GM21390 (cell line): ENCODE measurements at regions not wholly inside any gene's neighbourhood (a gene's known extent, or its start where the extent isn't known, plus 50 kb on each side); places are given as distances from the start of the nearest gene placed in this dataset.

Source experiments
- ATAC-seq: cut with Tn5 transposase; IDR thresholded peaks from one replicate; pipeline ENCODE4 v1.9.1; 2021; ENCODE audit not compliant: unreplicated experiment

DNA sequence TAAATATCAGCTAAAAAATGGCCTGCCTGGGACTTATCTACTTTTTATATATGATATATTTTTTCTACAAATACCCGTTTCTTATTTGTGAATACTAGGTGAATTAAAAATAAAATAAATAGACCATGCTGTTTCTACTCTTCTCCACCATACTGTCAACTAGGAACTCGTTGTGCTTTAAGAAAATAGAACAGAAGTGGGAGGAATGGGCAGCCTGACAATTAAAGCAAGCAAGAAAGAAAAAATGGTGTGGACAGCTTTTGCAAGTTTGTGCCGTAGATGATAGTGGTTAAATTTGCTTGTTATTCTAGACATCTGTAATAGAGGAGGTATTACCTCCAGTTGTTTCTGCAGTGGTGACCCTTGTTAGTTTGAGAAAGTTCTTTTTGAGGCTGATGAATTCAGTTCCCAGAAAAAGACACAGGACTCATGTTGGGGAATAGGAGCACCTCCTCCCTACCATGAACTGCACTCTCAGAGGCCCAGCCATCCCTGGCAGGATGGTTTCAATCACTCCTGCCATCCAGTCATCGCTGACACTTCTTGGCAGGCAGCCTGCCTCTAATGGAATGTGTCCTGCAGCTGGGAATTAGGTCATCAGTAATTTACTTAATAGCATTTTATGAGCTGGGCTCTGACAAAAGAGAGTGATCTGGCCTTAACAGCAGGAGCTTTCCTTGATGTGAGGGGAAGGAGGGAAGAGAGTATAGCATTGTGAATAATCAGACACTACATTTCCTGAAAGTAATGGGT is 105.0 kb upstream of the GAP43 start:
- ATAC-seq: no peak

- no peak for ATAC-seq
These were observed 103.1 kb upstream of the GAP43 start for GRCh38 chr3:115520241-115520640.

DNA sequence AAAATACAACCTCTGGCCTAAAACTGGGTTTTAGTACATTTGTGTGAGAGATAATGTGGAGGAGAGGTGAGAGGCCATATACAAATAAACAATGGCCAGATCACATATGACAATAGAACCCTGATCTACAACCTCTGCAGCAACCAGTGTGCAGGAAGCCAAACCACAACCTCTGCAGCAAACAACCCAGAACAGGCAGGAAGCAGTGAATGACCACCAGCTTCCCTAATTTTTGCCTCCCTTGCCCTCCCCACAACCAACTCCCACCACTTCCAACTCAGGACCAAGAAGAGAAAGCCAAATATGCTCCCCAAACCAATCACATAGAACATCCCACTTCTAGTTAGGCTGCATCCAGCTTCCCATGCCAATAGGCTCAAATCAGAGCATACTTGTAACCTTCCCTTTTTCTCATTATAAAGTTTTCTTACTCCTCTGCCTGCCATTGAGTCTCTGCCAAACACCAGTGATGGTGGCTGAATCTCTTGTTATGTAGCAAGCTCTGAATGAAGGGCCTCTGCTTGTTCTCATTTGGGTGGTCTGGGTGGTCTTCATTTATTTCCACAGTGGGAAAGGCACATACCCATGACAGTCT is 102.6 kb upstream of the GAP43 start:
- ATAC-seq: no peak

DNA sequence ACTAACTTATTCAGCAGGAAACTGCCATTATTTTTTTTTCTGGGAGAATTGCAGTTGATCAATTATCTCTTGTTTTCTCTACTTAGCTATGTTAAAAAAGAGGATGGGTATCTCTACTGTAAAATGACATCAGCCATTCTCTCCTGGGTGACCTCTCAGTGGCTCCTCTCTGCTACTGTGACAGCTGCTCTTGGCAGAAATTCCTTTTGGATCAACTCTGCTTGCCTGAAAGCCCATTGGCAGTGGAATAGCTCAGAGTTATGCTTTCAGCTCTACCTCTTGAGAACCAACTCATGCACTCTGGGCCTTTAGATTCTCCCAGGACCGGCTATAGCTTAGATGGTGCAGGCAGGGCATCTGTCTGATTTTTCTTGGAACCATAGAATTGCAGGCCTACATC is 99.9 kb upstream of the GAP43 start:
- no peak for ATAC-seq

GRCh38 chr3:115524549-115524948 is 98.8 kb upstream of the GAP43 start:
- no peak for ATAC-seq

DNA sequence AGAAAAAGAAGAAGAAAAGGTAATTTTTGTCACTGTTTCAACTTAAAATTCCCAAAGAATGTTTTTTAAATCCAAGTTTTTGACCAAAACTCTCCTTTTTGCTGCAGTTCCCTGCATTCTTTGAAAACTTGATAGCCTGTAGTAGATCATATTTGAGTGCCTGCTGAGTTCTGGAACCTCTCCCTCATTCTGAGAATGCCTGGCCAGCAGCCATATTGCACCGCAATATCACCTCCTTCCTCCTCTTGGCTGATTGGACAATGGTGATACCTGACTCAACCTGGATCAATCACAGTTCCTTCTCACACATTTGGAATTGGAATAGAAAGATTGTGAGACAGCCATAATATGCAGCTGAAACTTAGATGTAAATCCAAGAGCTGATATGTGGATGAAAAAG is 97.6 kb upstream of the GAP43 start:
- no peak for ATAC-seq

- ATAC-seq: no peak
These were observed 90.1 kb upstream of the GAP43 start for GRCh38 chr3:115533218-115533617.

GRCh38 chr3:115536171-115536570 is 87.1 kb upstream of the GAP43 start:
- ATAC-seq: no peak

GRCh38 chr3:115537669-115538068 is 85.6 kb upstream of the GAP43 start:
- ATAC-seq: no peak

DNA sequence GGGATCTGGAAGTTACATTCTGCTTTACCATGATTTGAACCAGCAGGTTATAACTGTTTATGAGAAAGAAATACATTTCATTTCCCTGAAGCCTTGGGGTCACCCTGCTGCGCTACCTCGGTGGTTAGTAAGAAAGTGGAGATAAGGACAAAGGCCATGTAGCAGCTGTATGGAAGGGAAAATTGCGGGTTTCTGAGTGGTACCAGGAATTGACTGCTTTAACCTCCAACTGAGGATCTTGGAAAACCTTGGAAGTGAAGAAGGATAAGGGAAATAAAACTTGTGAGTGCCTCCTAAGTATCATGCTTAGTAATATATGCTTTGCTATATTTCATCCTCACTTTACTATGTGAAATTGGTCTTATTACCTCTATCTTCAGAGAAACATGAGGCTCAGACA is 76.1 kb upstream of the GAP43 start:
- ATAC-seq: no peak

GRCh38 chr3:115548611-115549010 is 74.7 kb upstream of the GAP43 start:
- ATAC-seq: no peak

- no peak for ATAC-seq
These were observed 74.2 kb upstream of the GAP43 start for GRCh38 chr3:115549071-115549470.

DNA sequence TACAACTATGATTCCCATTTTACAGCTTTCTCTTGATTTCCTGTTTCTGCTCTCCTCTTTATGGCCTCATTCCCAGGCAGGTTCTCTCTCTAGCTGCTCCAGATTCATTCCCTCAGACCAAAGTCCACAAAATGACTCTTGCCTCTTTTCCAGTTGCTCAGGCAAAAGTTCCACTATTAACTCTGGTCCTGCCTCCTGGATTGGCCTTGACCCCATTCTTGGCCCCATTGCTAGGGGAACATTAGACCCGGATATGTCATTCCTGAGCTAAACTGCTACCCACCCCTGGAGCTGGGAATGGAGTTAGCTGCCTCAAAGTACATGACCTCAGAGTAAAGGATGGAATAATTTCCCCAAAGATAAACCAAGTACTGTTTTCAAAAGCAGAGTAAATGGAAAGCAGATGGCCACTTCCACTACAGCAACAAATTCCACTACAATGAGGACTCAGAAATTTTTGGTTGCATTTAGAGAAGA is 73.0 kb upstream of the GAP43 start:
- no peak for ATAC-seq

DNA sequence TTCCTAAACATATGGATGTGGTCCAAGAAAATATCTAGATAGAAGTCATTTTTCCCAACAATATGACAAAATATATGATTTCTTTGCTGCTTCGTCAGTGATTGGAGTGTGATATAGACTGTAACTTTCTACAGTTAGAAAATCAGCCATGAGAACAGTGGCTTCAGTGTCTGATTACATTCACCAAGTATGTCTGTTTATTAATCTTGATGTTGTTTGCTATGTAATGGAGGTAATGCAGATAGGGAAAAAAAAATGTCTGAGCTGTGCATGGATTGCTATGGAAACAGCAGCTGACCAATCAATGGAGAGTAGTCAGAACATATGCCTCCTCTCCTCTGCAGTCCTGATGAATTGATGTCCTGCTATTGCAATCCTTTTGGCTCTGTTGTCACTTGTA is 72.3 kb upstream of the GAP43 start:
- ATAC-seq: no peak

DNA sequence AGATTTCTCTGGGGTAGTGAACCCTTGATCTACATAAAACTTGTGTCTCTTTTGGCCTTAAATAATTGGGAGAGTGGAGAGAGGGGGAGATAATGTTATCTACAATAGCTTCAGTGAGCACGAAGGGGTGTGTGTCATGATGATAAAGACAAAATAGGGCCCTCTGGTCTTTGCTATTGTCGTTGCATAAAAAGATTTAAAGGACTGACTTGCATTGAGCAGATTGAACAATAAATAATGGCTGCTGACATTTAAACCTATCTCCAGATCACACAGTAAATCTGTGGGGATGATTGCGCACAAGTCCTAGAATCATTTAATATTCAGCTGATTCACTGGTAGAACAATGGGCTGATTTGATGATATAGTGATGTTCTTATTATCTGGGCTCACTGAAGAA is 71.3 kb upstream of the GAP43 start:
- no peak for ATAC-seq

DNA sequence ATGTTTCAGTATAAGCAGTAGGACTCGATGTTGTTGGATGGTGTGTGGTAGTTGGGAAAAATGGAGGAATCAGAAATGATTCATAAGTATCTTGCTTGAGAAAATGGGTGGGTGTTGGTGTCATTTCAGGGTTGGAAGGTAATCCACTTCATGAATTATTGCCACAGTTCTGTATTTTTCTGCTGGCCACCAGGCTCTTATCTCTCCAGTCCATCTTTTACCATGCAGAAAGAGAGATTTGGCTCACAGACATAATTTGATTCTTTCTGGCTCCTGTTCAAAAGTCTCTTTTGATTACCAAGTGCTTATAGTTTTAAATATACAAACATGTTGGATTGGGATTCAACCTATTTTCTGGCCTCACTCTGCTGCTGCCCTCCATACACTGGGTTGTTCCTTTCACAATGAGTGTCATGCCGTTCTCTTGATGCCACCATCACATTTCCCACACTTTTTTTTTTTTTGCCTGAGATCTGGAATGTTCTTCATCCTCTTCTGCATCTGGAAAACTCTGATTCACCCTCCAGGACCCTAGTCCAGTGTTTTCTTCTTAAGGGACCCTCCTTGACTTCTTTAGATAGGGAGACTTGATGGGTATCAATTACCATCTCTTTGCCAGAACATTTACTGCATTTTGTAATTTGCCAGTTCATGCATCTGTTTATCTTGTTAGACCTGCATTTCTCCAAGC is 69.4 kb upstream of the GAP43 start:
- ATAC-seq: no peak

DNA sequence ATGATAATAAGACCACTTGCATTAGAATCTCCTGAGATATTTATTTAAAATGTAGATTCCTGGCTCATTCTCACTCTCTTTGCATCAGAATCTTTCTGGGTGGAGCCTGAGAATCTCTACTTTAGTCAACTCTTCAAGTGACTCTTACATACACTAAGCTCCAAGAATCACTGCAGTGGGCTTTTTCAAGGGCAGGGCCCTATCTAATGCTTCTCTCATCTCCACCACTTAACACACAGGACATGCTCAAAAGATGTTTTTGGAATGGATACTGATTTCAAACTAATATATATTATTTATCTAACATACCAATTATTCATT is 68.9 kb upstream of the GAP43 start:
- no peak for ATAC-seq

- no peak for ATAC-seq
These were observed 60.6 kb upstream of the GAP43 start for GRCh38 chr3:115562636-115563267.

GRCh38 chr3:115563984-115564383 is 59.3 kb upstream of the GAP43 start:
- no peak for ATAC-seq

DNA sequence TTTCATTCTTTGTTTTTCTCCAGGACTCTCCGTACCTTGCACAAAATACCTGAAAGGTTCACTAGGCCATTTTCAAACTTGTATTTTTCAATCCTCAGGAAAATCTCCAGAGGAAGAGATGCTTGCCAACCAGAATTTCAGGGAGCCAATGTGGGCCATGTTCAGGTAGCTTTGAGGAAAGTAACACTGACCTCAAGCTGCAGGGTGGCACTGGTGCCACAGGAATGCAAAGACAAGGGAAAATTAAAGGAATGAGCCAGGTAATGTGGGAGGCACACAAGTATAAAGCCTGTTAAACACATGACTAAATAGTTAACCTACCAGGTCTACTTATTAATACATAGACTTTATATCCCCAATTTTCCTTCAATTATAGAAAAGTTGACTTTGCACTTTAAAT is 51.9 kb upstream of the GAP43 start:
- ATAC-seq: no peak
